Left ventricle myocardium inferior (tissue), 1 donor: ENCODE measurements at regions not wholly inside any gene's neighbourhood (a gene's known extent, or its start where the extent isn't known, plus 50 kb on each side); places are given as distances from the start of the nearest gene placed in this dataset.

Source experiments
- DNase-seq: peaks from one replicate; pipeline ENCODE4 v3.0.0-alpha.2; 2020
- H3K27ac ChIP-seq: fragments of 200-600 bp; replicated peaks from 2 replicates; pipeline ENCODE4 v1.8.0; 2021
- H3K27me3 ChIP-seq: fragments of 200-600 bp; 2 replicates; pipeline ENCODE4 v1.8.0; 2021; ENCODE audit warnings: low read depth
- H3K36me3 ChIP-seq: fragments of 200-600 bp; 2 replicates; pipeline ENCODE4 v1.8.0; 2021
- H3K4me1 ChIP-seq: fragments of 200-600 bp; 2 replicates; pipeline ENCODE4 v1.8.0; 2021
- H3K4me3 ChIP-seq: fragments of 200-600 bp; 2 replicates; pipeline ENCODE4 v1.8.0; 2021; ENCODE audit warnings: mild to moderate bottlenecking, moderate library complexity
- H3K9me3 ChIP-seq: fragments of 200-600 bp; replicated peaks from 2 replicates; pipeline ENCODE4 v1.8.0; 2021
- CTCF ChIP-seq: fragments of 200-600 bp; IDR thresholded peaks from 2 replicates; pipeline ENCODE4 v1.8.0; 2021; ENCODE audit warnings: antibody characterized with exemption, mild to moderate bottlenecking, borderline replicate concordance
- intact Hi-C: fragments of 100-400 bp; cut with micrococcal nuclease; formaldehyde crosslinking; loops from one replicate; pipeline ENCODE4 v1.11.0; 2022
- donor health status: DM: no; HTN: yes; CAD: no; lungs with severe emphysema.

GRCh38 chr2:238694922-238695321 lies 153.0 kb upstream of the TWIST2 start:
- Histone ChIP-seq H3K4me1 (peaks cover 37% of the 10 kb centered on the region), H3K36me3 (no peaks in the 10 kb centered on the region), H3K4me3 (no peak overlapping the region), H3K27ac (no peak overlapping the region), H3K9me3 (no peaks in the 10 kb centered on the region), H3K27me3 (peaks cover 7% of the 10 kb centered on the region)
- DNase-seq = no peak
- no peak for TF ChIP-seq CTCF
- intact Hi-C loops = no loop called here

- Histone ChIP-seq H3K27me3 (peaks cover 2% of the 10 kb centered on the region), H3K27ac (no peak overlapping the region), H3K36me3 (no peaks in the 10 kb centered on the region), H3K9me3 (no peaks in the 10 kb centered on the region), H3K4me1 (peaks cover 42% of the 10 kb centered on the region), H3K4me3 (no peak overlapping the region)
- DNase-seq = no peak
- intact Hi-C loops = no loop called here
- TF ChIP-seq CTCF = no peak
These were observed 152.3 kb upstream of the TWIST2 start for GRCh38 chr2:238695538-238695937.

- intact Hi-C loops = no loop called here
- Histone ChIP-seq H3K27me3 (no peaks in the 10 kb centered on the region), H3K27ac (no peak overlapping the region), H3K36me3 (no peaks in the 10 kb centered on the region), H3K4me1 (peaks cover 50% of the 10 kb centered on the region), H3K9me3 (no peaks in the 10 kb centered on the region), H3K4me3 (no peak overlapping the region)
- DNase-seq = no peak
- no peak for TF ChIP-seq CTCF
These were observed 151.6 kb upstream of the TWIST2 start for GRCh38 chr2:238696331-238696730.

GRCh38 chr2:238696786-238697185 lies 151.1 kb upstream of the TWIST2 start:
- no peaks in the 10 kb centered on the region for H3K9me3 ChIP-seq
- intact Hi-C loops = no loop called here

GRCh38 chr2:238697193-238698071 lies 150.5 kb upstream of the TWIST2 start:
- H3K27ac ChIP-seq = no peak overlapping the region
- intact Hi-C loops = no loop called here
- peaks cover 61% of the 10 kb centered on the region for H3K4me1 ChIP-seq

More at GRCh38 chr2:238696786-238697185, 151.1 kb upstream of the TWIST2 start:
- no peak for TF ChIP-seq CTCF
- no peaks in the 10 kb centered on the region for H3K27me3 ChIP-seq
- no peak for DNase-seq
- peaks cover 55% of the 10 kb centered on the region for H3K4me1 ChIP-seq
- H3K4me3 ChIP-seq = no peak overlapping the region
- no peaks in the 10 kb centered on the region for H3K36me3 ChIP-seq
- no peak overlapping the region for H3K27ac ChIP-seq

More at GRCh38 chr2:238697193-238698071, 150.5 kb upstream of the TWIST2 start:
- no peaks in the 10 kb centered on the region for H3K36me3 ChIP-seq
- H3K4me3 ChIP-seq = no peak overlapping the region
- H3K27me3 ChIP-seq = no peaks in the 10 kb centered on the region
- no peaks in the 10 kb centered on the region for H3K9me3 ChIP-seq
- no peak for DNase-seq
- no peak for TF ChIP-seq CTCF
